Occipital lobe (tissue), 1 donor: ENCODE measurements at regions not wholly inside any gene's neighbourhood (a gene's known extent, or its start where the extent isn't known, plus 50 kb on each side); places are given as distances from the start of the nearest gene placed in this dataset.
"Not testable (repeated sequence)": the region's sequence is repeated elsewhere in the genome, so short reads cannot be mapped to it uniquely, and the experiment has no call there.

Source experiments
- DNase-seq: peaks from one replicate; lab custom pipeline; 2025; lab: John Stamatoyannopoulos, UW

DNA sequence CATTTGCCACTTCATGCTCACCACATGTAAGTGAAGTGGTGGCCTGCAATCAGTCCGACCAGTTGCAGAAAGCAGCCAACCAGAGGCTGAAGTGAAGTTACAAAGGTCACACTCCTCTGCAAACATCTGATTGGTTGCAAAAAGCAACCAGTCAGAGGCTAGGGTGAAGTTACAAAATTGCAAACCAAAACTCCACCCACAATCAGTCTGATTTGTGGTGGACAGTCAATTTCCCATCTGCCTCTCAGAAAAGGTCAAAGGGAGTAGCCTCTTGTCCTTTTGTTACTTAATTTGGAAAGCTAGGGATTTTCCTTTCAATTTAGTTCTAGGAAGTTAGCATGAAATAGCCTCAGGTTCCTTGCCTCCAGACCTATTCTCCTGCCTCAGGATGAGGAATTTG lies 185.0 kb downstream of the UXS1 start:
- no peak for DNase-seq

DNA sequence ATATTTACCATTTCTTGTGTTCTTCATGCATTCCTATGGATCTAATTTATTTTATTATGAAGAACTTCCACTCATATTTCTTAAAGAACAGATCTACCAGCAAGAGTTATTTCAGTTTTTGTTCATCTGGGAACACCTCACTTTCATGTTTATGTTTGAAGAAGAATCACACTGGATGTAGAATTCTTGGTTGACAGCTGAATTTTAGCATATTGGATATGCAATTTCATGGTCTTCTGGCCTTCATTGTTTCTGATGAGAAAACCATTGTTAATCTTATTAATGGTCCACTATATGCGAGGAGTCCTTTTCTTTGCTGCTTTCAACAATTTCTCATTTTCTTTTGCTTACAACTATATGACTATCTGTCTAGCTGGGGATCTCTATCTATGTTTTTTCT lies 189.2 kb downstream of the UXS1 start:
- DNase-seq = no peak

GRCh38 chr2:105999211-105999989 lies 194.7 kb downstream of the UXS1 start:
- DNase-seq = no peak

DNA sequence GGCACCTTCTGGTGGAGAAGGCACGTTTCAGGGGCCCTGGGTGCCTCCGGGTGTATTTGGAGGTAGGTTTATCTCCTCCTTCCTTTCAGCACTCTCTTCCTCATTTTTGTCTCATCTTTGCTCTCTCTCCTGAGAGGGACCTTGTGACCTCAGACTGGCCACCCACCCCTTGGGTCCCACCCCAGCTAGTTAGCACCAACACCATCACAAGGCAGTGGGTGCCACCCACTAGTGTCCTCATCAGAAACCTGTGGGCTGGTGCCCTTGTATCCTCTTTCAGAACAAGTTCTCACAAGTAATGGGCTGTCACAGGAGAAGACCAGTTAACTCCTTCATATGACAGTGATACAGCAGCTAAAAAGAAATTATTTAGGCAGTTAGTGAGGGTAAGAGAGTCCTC lies 196.4 kb downstream of the UXS1 start:
- DNase-seq = no peak

GRCh38 chr2:105990624-105991023 lies 203.5 kb downstream of the UXS1 start:
- no peak for DNase-seq

DNA sequence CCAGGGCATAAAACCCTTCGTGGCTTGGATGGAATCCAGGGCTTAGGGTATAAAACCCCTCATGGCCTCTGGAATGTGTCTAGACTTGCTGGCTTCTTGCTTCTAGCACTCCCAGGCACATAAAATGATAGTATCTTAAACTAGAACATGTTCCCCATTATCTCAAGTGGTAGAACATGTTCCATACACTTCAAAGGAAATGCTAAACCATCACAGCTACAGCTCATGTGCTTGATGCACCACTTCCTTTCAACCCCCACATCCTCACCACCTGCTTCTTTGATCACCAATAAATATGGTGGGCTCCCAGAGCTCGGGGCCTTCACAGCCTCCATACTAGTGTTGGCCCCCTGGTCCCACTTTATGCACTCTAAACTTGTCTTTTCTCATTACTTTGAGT lies 204.3 kb downstream of the UXS1 start:
- not testable (repeated sequence) for DNase-seq

- DNase-seq = no peak
These were observed 205.0 kb downstream of the UXS1 start for GRCh38 chr2:105989070-105989469.

- no peak for DNase-seq
These were observed 216.3 kb downstream of the UXS1 start for GRCh38 chr2:105977807-105978206.

DNA sequence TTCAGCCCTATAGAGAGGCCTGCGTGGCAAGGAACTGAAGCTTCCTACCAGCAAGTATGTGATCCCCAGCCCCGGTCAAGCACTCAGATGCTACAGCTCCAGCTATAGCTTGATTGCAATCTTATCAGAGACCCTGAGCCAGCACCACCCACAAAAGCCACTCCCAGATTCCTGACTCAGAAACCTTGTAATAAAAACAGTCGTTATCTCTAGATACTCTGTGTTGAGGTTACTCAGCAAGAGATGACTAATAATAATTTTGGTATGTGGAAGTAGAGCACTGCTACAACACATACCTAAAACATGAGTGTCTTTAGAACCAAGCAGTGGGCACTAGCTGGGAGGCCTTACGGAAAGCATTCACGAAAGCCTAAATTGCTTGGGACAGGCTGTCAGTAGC lies 216.9 kb downstream of the UXS1 start:
- DNase-seq = no peak

- DNase-seq = no peak
These were observed 219.3 kb downstream of the UXS1 start for GRCh38 chr2:105974812-105975211.

- no peak for DNase-seq
These were observed 221.2 kb downstream of the UXS1 start for GRCh38 chr2:105972927-105973326.

- no peak for DNase-seq
These were observed 221.9 kb downstream of the UXS1 start for GRCh38 chr2:105972246-105972645.

- DNase-seq = no peak
These were observed 224.5 kb downstream of the UXS1 start for GRCh38 chr2:105969552-105969951.

GRCh38 chr2:105962221-105962620 lies 217.5 kb downstream of the NCK2 start:
- DNase-seq = no peak

DNA sequence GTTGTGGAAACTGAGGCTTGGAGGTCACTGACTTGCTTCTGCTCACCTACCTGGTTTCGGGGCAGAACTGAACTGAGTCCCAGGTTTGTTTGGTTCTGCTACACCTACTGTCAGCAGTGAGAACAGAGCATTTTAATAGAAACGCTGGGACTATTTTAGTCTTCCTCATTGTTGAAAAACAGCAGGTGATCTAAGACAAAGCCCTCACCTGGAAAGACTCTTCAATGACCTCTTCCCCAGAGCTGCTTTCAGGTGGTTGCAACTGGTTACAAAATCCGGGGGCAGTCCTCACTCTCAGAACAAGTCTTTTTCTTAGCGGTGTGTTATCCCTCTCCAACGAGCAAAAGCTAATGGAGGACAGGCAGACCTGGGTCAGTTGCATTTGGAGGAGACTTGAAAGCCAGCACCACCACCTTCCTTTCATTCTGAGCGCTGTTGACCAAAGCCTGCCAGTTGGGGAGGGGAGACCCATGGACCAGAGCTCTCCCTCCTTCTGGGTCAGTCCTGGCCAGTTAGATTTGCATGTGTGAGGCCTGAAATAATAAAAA lies 217.0 kb downstream of the NCK2 start:
- no peak for DNase-seq

GRCh38 chr2:105959357-105959756 lies 214.6 kb downstream of the NCK2 start:
- DNase-seq = no peak

- no peak for DNase-seq
These were observed 210.2 kb downstream of the NCK2 start for GRCh38 chr2:105954891-105955290.

DNA sequence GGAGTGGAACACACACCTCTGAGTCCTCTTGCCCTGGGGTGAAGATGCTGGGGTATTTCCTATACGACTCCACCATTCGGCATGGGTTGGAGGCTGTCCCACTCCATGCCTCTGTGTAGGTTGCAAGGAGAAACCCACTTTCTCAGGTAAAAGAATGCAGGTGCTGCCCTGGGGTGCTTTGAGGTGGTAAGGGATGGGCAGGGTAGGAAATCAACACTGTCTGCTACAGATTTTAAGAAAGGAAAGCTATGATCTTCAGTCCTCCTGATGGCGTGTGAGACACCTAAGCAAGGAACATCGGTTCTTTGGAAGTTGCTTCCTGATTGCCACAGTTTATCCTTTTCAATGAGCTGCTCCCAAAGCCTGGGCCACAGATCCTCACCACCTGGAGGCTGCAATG lies 209.2 kb downstream of the NCK2 start:
- DNase-seq = no peak

GRCh38 chr2:105952131-105952530 lies 207.4 kb downstream of the NCK2 start:
- no peak for DNase-seq

GRCh38 chr2:105951384-105951694 lies 206.6 kb downstream of the NCK2 start:
- DNase-seq = no peak

DNA sequence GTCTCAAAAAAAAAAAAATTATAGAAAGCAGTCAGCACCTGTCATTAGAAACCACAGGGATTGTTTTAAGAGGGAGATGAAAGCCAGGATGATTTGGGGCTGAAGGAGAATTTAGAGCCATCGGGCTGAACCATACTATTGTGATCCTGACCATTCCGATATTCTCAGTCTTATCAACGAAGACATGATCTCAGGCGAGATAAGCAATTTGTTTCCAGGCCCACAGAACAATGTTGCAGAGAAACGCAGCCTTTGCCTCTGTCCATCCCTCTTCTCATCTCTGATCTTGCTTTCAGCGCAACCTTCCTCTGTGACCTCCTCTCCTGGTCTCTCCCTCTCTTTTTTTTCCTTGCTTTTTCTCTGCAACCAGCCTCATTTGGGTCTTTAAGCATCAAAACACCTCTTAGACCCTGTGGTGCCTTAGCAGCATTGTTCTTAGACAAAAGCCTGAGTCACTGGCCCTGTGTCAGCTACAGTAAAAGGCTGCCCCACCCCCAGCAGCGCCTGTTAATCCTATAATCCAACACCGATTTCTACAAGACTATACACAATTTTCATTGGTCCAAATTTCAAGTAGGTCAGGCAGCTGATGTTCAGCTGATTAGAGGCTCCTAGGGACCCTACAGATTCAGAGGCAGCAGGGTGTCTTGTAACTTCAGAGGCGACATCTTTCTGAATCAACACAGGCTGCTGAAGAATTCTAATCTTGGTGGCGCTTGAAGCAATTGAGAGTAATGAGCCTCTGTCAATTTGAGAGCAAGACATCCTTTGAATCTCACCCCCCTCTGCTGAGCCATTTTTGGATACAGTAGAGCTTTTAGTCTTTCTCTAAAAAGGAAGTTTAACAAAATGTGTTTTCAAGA lies 206.0 kb downstream of the NCK2 start:
- DNase-seq = no peak

- no peak for DNase-seq
These were observed 199.3 kb downstream of the NCK2 start for GRCh38 chr2:105943977-105944376.
